MM.1S (cell line): ENCODE measurements at regions not wholly inside any gene's neighbourhood (a gene's known extent, or its start where the extent isn't known, plus 50 kb on each side); places are given as distances from the start of the nearest gene placed in this dataset.

Source experiments
- DNase-seq: peaks from one replicate; pipeline ENCODE4 v3.0.0-alpha.2; 2015
- H2AFZ ChIP-seq: fragments of 300-600 bp; sonication (generic); 2 replicates; pipeline ENCODE4 v1.6.0; 2016; ENCODE audit warnings: antibody characterized with exemption, low read length
- H3F3A ChIP-seq: fragments of 300-600 bp; sonication (generic); 2 replicates; pipeline ENCODE4 v1.6.1; 2016; ENCODE audit warnings: mild to moderate bottlenecking, antibody characterized with exemption, low read length, moderate library complexity, mixed read lengths; ENCODE audit not compliant: insufficient read depth
- H3K27ac ChIP-seq: fragments of 300-600 bp; sonication (generic); 2 replicates; pipeline ENCODE4 v1.5.1; 2016; ENCODE audit warnings: mild to moderate bottlenecking, low read length
- H3K27me3 ChIP-seq: fragments of 300-600 bp; sonication (generic); replicated peaks from 2 replicates; pipeline ENCODE4 v1.6.0; 2016; ENCODE audit warnings: low read length; ENCODE audit not compliant: insufficient read depth
- H3K36me3 ChIP-seq: fragments of 300-600 bp; sonication (generic); replicated peaks from 2 replicates; pipeline ENCODE4 v1.6.1; 2016; ENCODE audit warnings: mild to moderate bottlenecking, low read length, mixed read lengths; ENCODE audit not compliant: insufficient read depth
- H3K4me1 ChIP-seq: fragments of 300-600 bp; sonication (generic); 2 replicates; pipeline ENCODE4 v1.6.1; 2016; ENCODE audit warnings: low read length, mixed read lengths
- H3K4me2 ChIP-seq: fragments of 300-600 bp; sonication (generic); 2 replicates; pipeline ENCODE4 v1.6.0; 2016; ENCODE audit warnings: low read depth, low read length
- H3K4me3 ChIP-seq: fragments of 300-600 bp; sonication (generic); 2 replicates; pipeline ENCODE4 v1.5.1; 2016; ENCODE audit warnings: low read length, mixed read lengths
- H3K79me2 ChIP-seq: fragments of 300-600 bp; sonication (generic); 2 replicates; pipeline ENCODE4 v1.6.1; 2016; ENCODE audit warnings: mixed run types, low read length, mixed read lengths
- H3K9ac ChIP-seq: fragments of 300-600 bp; sonication (generic); 2 replicates; pipeline ENCODE4 v1.6.1; 2016; ENCODE audit warnings: low read length, mixed read lengths
- H3K9me2 ChIP-seq: fragments of 300-600 bp; sonication (generic); replicated peaks from 2 replicates; pipeline ENCODE4 v1.6.1; 2016; ENCODE audit warnings: mild to moderate bottlenecking, low read length, mixed read lengths; ENCODE audit not compliant: insufficient read depth
- H3K9me3 ChIP-seq: fragments of 300-600 bp; sonication (generic); replicated peaks from 2 replicates; pipeline ENCODE4 v1.6.1; 2016; ENCODE audit warnings: mild to moderate bottlenecking, low read length, mixed read lengths; ENCODE audit not compliant: insufficient read depth
- H4K20me1 ChIP-seq: fragments of 300-600 bp; sonication (generic); 2 replicates; pipeline ENCODE4 v1.6.1; 2016; ENCODE audit warnings: mild to moderate bottlenecking, low read length, moderate library complexity, mixed read lengths; ENCODE audit not compliant: insufficient read depth
- CTCF ChIP-seq: fragments of 300-600 bp; sonication (generic); IDR thresholded peaks from 2 replicates; pipeline ENCODE4 v1.5.1; 2016; ENCODE audit warnings: antibody characterized with exemption, low read length, mixed read lengths
- EZH2 ChIP-seq: fragments of 300-600 bp; sonication (generic); optimal IDR thresholded peaks from 2 replicates; pipeline ENCODE3; 2017; ENCODE audit warnings: low read depth, mild to moderate bottlenecking, antibody characterized with exemption, low read length, mixed read lengths
- EZH2phosphoT487 ChIP-seq: fragments of 300-600 bp; sonication (generic); IDR thresholded peaks from 2 replicates; pipeline ENCODE4 v1.6.1; 2018; ENCODE audit warnings: antibody characterized with exemption, low read length

DNA sequence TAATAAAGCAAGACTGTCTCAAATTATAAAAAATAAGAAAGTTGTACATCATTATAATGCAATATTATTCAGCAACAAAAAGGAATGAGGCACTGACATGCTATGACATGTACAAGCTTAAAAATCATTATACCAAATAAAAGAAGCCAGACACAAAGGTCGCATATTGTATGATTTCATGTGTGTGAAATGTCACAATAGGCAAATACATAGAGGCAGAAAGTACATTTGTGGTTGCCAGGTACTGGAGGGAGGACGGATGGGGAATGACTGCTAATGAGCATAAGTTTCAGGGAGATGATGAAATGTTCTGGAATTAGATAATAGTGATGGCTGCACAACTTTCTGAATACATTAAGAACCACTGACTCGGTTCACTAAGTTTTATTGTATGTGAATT lies 73.6 kb upstream of the NBPF3 start:
- no peak overlapping the region for H3K4me2 ChIP-seq
- no peaks in the 10 kb centered on the region for H4K20me1 ChIP-seq
- H3K9ac ChIP-seq: no peak overlapping the region
- H3K4me1 ChIP-seq: no peaks in the 10 kb centered on the region
- H3K27me3 ChIP-seq: no peaks in the 10 kb centered on the region
- no peaks in the 10 kb centered on the region for H3K9me3 ChIP-seq
- no peak overlapping the region for H3K4me3 ChIP-seq
- TF ChIP-seq EZH2 (no peak), EZH2phosphoT487 (no peak)
- H2AFZ ChIP-seq: no peak overlapping the region
- no peak overlapping the region for H3K27ac ChIP-seq
- H3K79me2 ChIP-seq: no peaks in the 10 kb centered on the region
- H3K9me2 ChIP-seq: no peaks in the 10 kb centered on the region
- H3F3A ChIP-seq: no peaks in the 10 kb centered on the region
- DNase-seq: no peak
- no peaks in the 10 kb centered on the region for H3K36me3 ChIP-seq

DNA sequence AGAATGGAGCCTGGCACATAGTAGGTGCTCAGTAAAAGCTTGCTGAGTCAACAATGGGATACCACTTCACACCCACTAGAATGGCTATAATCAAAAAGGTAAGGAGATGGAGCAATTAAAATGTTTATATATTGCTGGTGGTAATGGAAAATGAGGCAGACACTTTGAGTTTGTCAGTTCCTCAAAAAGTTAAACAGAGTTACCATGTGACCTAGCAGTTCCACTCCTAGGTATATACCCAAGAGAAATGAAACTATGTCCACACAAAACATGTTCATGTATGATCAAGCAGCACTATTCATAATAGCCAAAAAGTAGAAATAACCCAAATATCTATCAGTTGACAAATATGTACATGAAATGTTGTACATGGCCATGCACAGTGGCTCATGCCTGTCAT lies 74.8 kb upstream of the ECE1 start:
- H4K20me1 ChIP-seq: no peaks in the 10 kb centered on the region
- no peaks in the 10 kb centered on the region for H3K36me3 ChIP-seq
- H3K4me3 ChIP-seq: no peak overlapping the region
- H3F3A ChIP-seq: no peaks in the 10 kb centered on the region
- no peaks in the 10 kb centered on the region for H3K9me3 ChIP-seq
- H3K79me2 ChIP-seq: no peaks in the 10 kb centered on the region
- DNase-seq: no peak
- H3K27ac ChIP-seq: no peak overlapping the region
- H2AFZ ChIP-seq: no peak overlapping the region
- H3K4me1 ChIP-seq: no peaks in the 10 kb centered on the region
- H3K9ac ChIP-seq: no peak overlapping the region
- no peaks in the 10 kb centered on the region for H3K9me2 ChIP-seq
- no peaks in the 10 kb centered on the region for H3K27me3 ChIP-seq
- H3K4me2 ChIP-seq: no peak overlapping the region
- no peak for TF ChIP-seq EZH2phosphoT487
- no peak for TF ChIP-seq EZH2
- no peak for TF ChIP-seq CTCF

DNA sequence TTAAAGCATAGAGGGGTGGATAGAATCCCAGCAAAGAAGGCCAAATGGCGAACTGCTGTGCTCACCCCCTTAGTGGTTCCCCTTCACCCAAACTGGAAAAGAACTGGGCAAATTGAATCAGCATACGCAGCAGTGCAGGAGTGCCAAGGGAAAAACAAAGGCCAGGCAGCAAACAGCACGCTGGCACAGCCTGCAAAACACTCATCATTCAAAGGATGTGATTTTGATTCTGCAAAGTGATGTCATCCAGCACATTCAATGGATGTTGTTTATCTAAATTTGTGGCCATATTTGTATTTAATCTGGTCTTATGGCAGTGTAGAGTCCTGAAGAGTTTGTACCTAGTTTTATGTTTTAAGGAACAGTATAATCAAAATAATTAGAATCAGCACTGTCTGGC lies 71.8 kb upstream of the ECE1 start:
- Histone ChIP-seq H3K4me1 (no peaks in the 10 kb centered on the region), H2AFZ (no peak overlapping the region), H4K20me1 (no peaks in the 10 kb centered on the region), H3K4me2 (no peak overlapping the region), H3K9me2 (no peaks in the 10 kb centered on the region), H3K36me3 (no peaks in the 10 kb centered on the region), H3K27me3 (no peaks in the 10 kb centered on the region), H3K79me2 (no peaks in the 10 kb centered on the region), H3K27ac (no peak overlapping the region), H3K4me3 (no peak overlapping the region), H3K9ac (no peak overlapping the region), H3F3A (no peaks in the 10 kb centered on the region), H3K9me3 (no peaks in the 10 kb centered on the region)
- no peak for TF ChIP-seq EZH2
- TF ChIP-seq CTCF: no peak
- TF ChIP-seq EZH2phosphoT487: no peak
- no peak for DNase-seq

DNA sequence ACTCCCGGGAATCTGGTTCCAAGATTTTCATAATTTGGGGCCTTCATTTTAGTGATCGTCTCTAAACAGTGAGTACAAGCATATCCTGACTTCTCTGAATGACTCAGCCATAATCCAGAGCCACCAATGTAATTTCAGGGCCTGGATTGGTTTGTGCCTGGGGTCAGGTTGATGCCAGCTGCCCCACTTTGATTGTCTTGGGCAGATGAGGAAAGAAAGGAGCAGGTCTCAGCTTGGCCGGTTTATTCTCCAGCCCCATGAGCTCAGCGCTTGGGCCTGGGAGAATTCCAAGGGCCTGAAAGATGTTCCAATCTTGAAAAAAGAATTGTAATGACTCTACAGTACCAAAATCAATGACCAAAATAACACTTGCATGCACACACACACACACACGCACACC lies 71.2 kb upstream of the ECE1 start:
- Histone ChIP-seq H3K9ac (no peak overlapping the region), H3K4me1 (no peaks in the 10 kb centered on the region), H3F3A (no peaks in the 10 kb centered on the region), H3K4me3 (no peak overlapping the region), H3K27me3 (no peaks in the 10 kb centered on the region), H3K9me3 (no peaks in the 10 kb centered on the region), H3K36me3 (no peaks in the 10 kb centered on the region), H4K20me1 (no peaks in the 10 kb centered on the region), H3K79me2 (no peaks in the 10 kb centered on the region), H2AFZ (no peak overlapping the region), H3K9me2 (no peaks in the 10 kb centered on the region), H3K4me2 (no peak overlapping the region), H3K27ac (no peak overlapping the region)
- TF ChIP-seq CTCF (no peak), EZH2 (no peak)
- DNase-seq: no peak
